ENCODE measurements at regions not wholly inside any gene's neighbourhood (a gene's known extent, or its start where the extent isn't known, plus 50 kb on each side); places are given as distances from the start of the nearest gene placed in this dataset.

GRCh38 chr16:49930841-49931240, 74.9 kb upstream of the ZNF423 start:
- no peak for TF ChIP-seq POLR2AphosphoS5 (IDR thresholded peaks at IDR 0.05)
- TF ChIP-seq CTCF (IDR thresholded peaks at IDR 0.05), result no peak
- no peak for TF ChIP-seq POLR2A (IDR thresholded peaks at IDR 0.05)
- no peak for TF ChIP-seq EP300 (IDR thresholded peaks at IDR 0.05)
